ENCODE measurements at regions not wholly inside any gene's neighbourhood (a gene's known extent, or its start where the extent isn't known, plus 50 kb on each side); places are given as distances from the start of the nearest gene placed in this dataset.

GRCh38 chr2:41878716-41879234, 169.0 kb upstream of the PKDCC start:
- no peaks in the 10 kb centered on the region for H3F3A ChIP-seq (ENCODE audit: insufficient read depth, low read depth)
- H3K4me2 ChIP-seq: no peak overlapping the region
- no peaks in the 10 kb centered on the region for H4K20me1 ChIP-seq (ENCODE audit: insufficient read depth)
- no peaks in the 10 kb centered on the region for H3K79me2 ChIP-seq (ENCODE audit: low read depth)
- H3K27ac ChIP-seq: no peak overlapping the region
- no TSS peak for BruUV-seq (replicated peaks)
- H3K4me3 ChIP-seq: no peak overlapping the region
- ChIA-PET CTCF (interaction anchor here (0.6 kb wide), 1 partner anchor 194 kb away, joined by 3 read pairs; no protein-coding TSS in a partner anchor), POLR2A (ENCODE audit: unreplicated experiment) (no interaction called here)
- no peaks in the 10 kb centered on the region for H3K27me3 ChIP-seq (ENCODE audit: insufficient read depth, low read depth)
- H3K9me3 ChIP-seq (ENCODE audit: insufficient read depth, low read depth): no peaks in the 10 kb centered on the region; the same call in 1 of the 2 replicates
- H3K36me3 ChIP-seq (ENCODE audit: low read depth): no peaks in the 10 kb centered on the region
- TF ChIP-seq EZH2 (IDR thresholded peaks at IDR 0.05; ENCODE audit: low read depth): no peak
- TF ChIP-seq CTCF (conservative IDR thresholded peaks at IDR 0.05): no peak
- DNase-seq: no peak
- no peak overlapping the region for H2AFZ ChIP-seq
- no peaks in the 10 kb centered on the region for H3K4me1 ChIP-seq (replicated peaks; ENCODE audit: insufficient read depth)
- intact Hi-C loops (cut with micrococcal nuclease; ENCODE audit: unreplicated experiment): loop anchor here (10.0 kb wide), 1 partner anchor 86 kb away; no protein-coding TSS in a partner anchor
- no peaks in the 10 kb centered on the region for H3K9me2 ChIP-seq (ENCODE audit: insufficient read depth)

GRCh38 chr2:41879235-41879916, 168.4 kb upstream of the PKDCC start:
- TF ChIP-seq CTCF (conservative IDR thresholded peaks at IDR 0.05) (no peak), EZH2 (IDR thresholded peaks at IDR 0.05; ENCODE audit: low read depth) (no peak)
- no TSS peak for BruUV-seq (replicated peaks)
- H3K27ac ChIP-seq: no peak overlapping the region

GRCh38 chr2:41880561-41881243, 167.1 kb upstream of the PKDCC start:
- Histone ChIP-seq H3K4me3 (no peak overlapping the region), H3K4me2 (no peak overlapping the region), H3K9me2 (ENCODE audit: insufficient read depth) (no peaks in the 10 kb centered on the region), H3K27ac (no peak overlapping the region), H2AFZ (no peak overlapping the region), H3F3A (ENCODE audit: insufficient read depth, low read depth) (no peaks in the 10 kb centered on the region), H4K20me1 (ENCODE audit: insufficient read depth) (no peaks in the 10 kb centered on the region), H3K4me1 (replicated peaks; ENCODE audit: insufficient read depth) (no peaks in the 10 kb centered on the region), H3K79me2 (ENCODE audit: low read depth) (no peaks in the 10 kb centered on the region), H3K27me3 (ENCODE audit: insufficient read depth, low read depth) (no peaks in the 10 kb centered on the region), H3K36me3 (ENCODE audit: low read depth) (no peaks in the 10 kb centered on the region), H3K9me3 (ENCODE audit: insufficient read depth, low read depth) (no peaks in the 10 kb centered on the region; the same call in 1 of the 2 replicates)
- intact Hi-C loops (cut with micrococcal nuclease; ENCODE audit: unreplicated experiment): no loop called here
- ChIA-PET CTCF (no interaction called here), POLR2A (ENCODE audit: unreplicated experiment) (no interaction called here)
- TF ChIP-seq EZH2 (IDR thresholded peaks at IDR 0.05; ENCODE audit: low read depth) (no peak), CTCF (conservative IDR thresholded peaks at IDR 0.05) (no peak)
- no peak for DNase-seq
- no TSS peak for BruUV-seq (replicated peaks)

More at GRCh38 chr2:41879235-41879916, 168.4 kb upstream of the PKDCC start:
- H3K79me2 ChIP-seq (ENCODE audit: low read depth): no peaks in the 10 kb centered on the region
- H3K9me2 ChIP-seq (ENCODE audit: insufficient read depth): no peaks in the 10 kb centered on the region
- H3K4me2 ChIP-seq: no peak overlapping the region
- no peak overlapping the region for H2AFZ ChIP-seq
- H3F3A ChIP-seq (ENCODE audit: insufficient read depth, low read depth): no peaks in the 10 kb centered on the region
- intact Hi-C loops (cut with micrococcal nuclease; ENCODE audit: unreplicated experiment): loop anchor here (10.0 kb wide), 1 partner anchor 85 kb away; no protein-coding TSS in a partner anchor
- CTCF ChIA-PET: interaction anchor here (0.6 kb wide), 2 partner anchors 74 to 193 kb away, joined by 3 to 4 read pairs; no protein-coding TSS in a partner anchor
- no peaks in the 10 kb centered on the region for H3K27me3 ChIP-seq (ENCODE audit: insufficient read depth, low read depth)
- H3K4me1 ChIP-seq (replicated peaks; ENCODE audit: insufficient read depth): no peaks in the 10 kb centered on the region
- no peaks in the 10 kb centered on the region for H4K20me1 ChIP-seq (ENCODE audit: insufficient read depth)
- H3K9me3 ChIP-seq (ENCODE audit: insufficient read depth, low read depth): no peaks in the 10 kb centered on the region; the same call in 1 of the 2 replicates
- POLR2A ChIA-PET (ENCODE audit: unreplicated experiment): no interaction called here
- no peak overlapping the region for H3K4me3 ChIP-seq
- H3K36me3 ChIP-seq (ENCODE audit: low read depth): no peaks in the 10 kb centered on the region
- DNase-seq: no peak

Data from PC-9 (cell line).